ENCODE measurements at regions not wholly inside any gene's neighbourhood (a gene's known extent, or its start where the extent isn't known, plus 50 kb on each side); places are given as distances from the start of the nearest gene placed in this dataset.

DNA sequence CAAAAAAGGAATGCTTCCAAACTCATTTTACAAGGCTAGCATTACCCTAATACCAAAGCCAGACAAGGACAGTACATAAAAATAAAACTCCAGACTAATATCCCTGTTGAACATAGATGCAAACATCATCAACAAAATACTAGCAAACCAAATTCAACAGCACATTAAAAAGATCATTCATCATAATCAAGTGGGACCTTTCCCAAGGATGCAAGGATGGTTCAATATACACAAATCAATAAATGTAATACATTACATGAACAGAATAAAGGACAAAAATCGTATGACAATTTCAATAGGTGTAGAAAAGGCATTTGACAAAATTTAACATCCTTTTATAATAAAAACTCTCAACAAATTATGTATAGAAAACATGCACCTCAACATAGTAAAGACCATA is 66.6 kb upstream of the CNR1 start:
- H3K36me3 Mint-ChIP-seq (ENCODE audit: insufficient read depth) = no peaks in the 10 kb centered on the region
- TF ChIP-seq, protein P1, sequence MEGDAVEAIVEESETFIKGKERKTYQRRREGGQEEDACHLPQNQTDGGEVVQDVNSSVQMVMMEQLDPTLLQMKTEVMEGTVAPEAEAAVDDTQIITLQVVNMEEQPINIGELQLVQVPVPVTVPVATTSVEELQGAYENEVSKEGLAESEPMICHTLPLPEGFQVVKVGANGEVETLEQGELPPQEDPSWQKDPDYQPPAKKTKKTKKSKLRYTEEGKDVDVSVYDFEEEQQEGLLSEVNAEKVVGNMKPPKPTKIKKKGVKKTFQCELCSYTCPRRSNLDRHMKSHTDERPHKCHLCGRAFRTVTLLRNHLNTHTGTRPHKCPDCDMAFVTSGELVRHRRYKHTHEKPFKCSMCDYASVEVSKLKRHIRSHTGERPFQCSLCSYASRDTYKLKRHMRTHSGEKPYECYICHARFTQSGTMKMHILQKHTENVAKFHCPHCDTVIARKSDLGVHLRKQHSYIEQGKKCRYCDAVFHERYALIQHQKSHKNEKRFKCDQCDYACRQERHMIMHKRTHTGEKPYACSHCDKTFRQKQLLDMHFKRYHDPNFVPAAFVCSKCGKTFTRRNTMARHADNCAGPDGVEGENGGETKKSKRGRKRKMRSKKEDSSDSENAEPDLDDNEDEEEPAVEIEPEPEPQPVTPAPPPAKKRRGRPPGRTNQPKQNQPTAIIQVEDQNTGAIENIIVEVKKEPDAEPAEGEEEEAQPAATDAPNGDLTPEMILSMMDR (IDR thresholded peaks at IDR 0.05; ENCODE audit: unreplicated experiment) = no peak
- no peak for DNase-seq (ENCODE audit: low spot score, unreplicated experiment)
- H3K27me3 Mint-ChIP-seq = no peaks in the 10 kb centered on the region
- no peak overlapping the region for H3K4me3 Mint-ChIP-seq (ENCODE audit: low read depth)
- no peak overlapping the region for H3K27ac Mint-ChIP-seq
- peaks cover 5% of the 10 kb centered on the region for H3K4me1 Mint-ChIP-seq (ENCODE audit: low read depth)
- peaks cover 35% of the 10 kb centered on the region for H3K9me3 Mint-ChIP-seq (ENCODE audit: low read depth)

DNA sequence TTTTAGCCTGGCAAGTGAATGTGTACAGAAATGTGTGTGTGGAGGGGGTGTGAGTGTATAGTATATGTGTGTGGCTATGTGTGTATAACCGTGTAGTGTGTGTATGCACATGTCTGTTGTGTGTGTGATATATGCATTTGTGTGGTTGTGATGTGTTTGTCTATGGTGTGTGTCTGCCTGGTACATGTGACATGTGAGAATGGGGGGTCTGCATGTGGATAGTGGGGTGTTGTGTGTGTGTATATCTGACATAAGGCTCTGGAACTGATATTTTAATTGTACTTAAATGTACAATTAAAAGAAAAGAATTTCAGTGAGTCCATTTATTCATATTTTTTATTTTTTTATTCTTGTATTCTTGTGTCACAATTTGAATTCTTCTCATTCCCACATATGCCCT is 57.2 kb upstream of the CNR1 start:
- H3K4me1 Mint-ChIP-seq (ENCODE audit: low read depth) = no peaks in the 10 kb centered on the region
- H3K27ac Mint-ChIP-seq = no peak overlapping the region
- H3K36me3 Mint-ChIP-seq (ENCODE audit: insufficient read depth) = no peaks in the 10 kb centered on the region
- H3K9me3 Mint-ChIP-seq (ENCODE audit: low read depth) = peaks cover under 1% of the 10 kb centered on the region
- TF ChIP-seq, protein P1 (IDR thresholded peaks at IDR 0.05; ENCODE audit: unreplicated experiment) = no peak
- H3K27me3 Mint-ChIP-seq = peaks cover 3% of the 10 kb centered on the region
- no peak overlapping the region for H3K4me3 Mint-ChIP-seq (ENCODE audit: low read depth)
- DNase-seq (ENCODE audit: low spot score, unreplicated experiment) = no peak

DNA sequence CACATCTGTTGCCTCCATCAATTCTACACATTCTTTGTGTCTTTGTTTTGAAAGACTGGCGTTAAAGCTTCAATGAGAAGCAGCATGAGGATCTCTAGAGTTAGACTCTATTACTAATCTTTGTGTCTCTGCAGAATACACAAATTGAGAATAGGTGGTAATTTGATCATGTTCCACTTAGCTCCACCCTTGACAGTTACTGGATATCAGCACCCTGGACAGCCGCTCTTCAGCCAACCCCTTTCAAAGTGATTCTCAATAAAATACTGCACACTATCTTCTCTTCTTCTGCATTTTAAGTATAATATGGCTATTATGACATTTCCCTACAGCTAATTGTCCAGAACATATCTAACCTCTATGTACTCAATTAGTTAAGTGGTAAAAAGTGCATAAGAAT is 54.3 kb upstream of the CNR1 start:
- DNase-seq (ENCODE audit: low spot score, unreplicated experiment) = no peak
- H3K4me3 Mint-ChIP-seq (ENCODE audit: low read depth) = no peak overlapping the region
- no peak overlapping the region for H3K27ac Mint-ChIP-seq
- H3K9me3 Mint-ChIP-seq (ENCODE audit: low read depth) = no peaks in the 10 kb centered on the region
- H3K4me1 Mint-ChIP-seq (ENCODE audit: low read depth) = no peaks in the 10 kb centered on the region
- peaks cover 3% of the 10 kb centered on the region for H3K27me3 Mint-ChIP-seq
- TF ChIP-seq, protein P1 (IDR thresholded peaks at IDR 0.05; ENCODE audit: unreplicated experiment) = no peak
- H3K36me3 Mint-ChIP-seq (ENCODE audit: insufficient read depth) = no peaks in the 10 kb centered on the region

DNA sequence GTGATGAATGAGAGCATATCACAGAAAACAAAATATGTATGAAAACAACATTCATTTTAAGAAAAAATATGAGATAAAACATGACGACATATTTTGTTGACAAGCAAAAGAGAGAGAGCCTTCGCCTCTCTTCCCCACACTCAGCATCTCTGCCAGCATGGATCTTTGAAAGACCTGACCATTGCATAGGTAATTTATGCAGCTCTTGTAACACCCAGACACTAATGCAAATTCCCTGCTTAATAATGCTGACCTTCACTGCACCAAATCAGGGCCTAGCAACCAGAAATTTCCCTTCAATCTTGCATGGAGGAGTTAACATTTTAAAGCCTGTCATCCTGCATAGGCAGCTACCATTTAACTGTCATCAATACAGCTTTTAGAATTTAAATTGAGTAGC is 50.0 kb upstream of the CNR1 start:
- H3K4me1 Mint-ChIP-seq (ENCODE audit: low read depth) = no peaks in the 10 kb centered on the region
- H3K36me3 Mint-ChIP-seq (ENCODE audit: insufficient read depth) = no peaks in the 10 kb centered on the region
- TF ChIP-seq, protein P1 (IDR thresholded peaks at IDR 0.05; ENCODE audit: unreplicated experiment) = no peak
- H3K9me3 Mint-ChIP-seq (ENCODE audit: low read depth) = no peaks in the 10 kb centered on the region
- H3K4me3 Mint-ChIP-seq (ENCODE audit: low read depth) = no peak overlapping the region
- no peak for DNase-seq (ENCODE audit: low spot score, unreplicated experiment)
- peaks cover 3% of the 10 kb centered on the region for H3K27me3 Mint-ChIP-seq
- no peak overlapping the region for H3K27ac Mint-ChIP-seq
